HG03342 (cell line): ENCODE measurements at regions not wholly inside any gene's neighbourhood (a gene's known extent, or its start where the extent isn't known, plus 50 kb on each side); places are given as distances from the start of the nearest gene placed in this dataset.

Experiments used
- ATAC-seq: cut with Tn5 transposase; IDR thresholded peaks from one replicate; pipeline ENCODE4 v1.9.1; 2021; ENCODE audit warnings: mild to moderate bottlenecking, moderate library complexity; ENCODE audit not compliant: unreplicated experiment

DNA sequence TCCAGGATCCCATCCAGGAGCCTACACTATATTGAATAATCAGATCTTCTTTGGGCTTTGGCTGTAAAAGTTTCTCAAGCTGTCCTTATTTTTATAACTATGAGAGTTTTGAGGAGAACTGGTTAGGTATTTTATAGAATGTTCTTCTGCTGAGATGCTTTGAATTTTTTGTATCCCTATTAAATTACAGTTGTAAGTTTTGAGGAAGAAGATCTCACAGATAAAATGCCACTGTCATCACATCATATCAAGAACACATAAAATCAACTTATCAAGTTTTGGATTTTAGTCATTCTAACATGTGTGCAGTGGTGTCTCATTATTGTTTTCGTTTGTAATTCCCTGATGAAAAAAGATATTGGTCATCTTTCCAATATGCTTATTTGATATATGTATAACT lies 260.2 kb upstream of the COL3A1 start:
- ATAC-seq, result no peak

DNA sequence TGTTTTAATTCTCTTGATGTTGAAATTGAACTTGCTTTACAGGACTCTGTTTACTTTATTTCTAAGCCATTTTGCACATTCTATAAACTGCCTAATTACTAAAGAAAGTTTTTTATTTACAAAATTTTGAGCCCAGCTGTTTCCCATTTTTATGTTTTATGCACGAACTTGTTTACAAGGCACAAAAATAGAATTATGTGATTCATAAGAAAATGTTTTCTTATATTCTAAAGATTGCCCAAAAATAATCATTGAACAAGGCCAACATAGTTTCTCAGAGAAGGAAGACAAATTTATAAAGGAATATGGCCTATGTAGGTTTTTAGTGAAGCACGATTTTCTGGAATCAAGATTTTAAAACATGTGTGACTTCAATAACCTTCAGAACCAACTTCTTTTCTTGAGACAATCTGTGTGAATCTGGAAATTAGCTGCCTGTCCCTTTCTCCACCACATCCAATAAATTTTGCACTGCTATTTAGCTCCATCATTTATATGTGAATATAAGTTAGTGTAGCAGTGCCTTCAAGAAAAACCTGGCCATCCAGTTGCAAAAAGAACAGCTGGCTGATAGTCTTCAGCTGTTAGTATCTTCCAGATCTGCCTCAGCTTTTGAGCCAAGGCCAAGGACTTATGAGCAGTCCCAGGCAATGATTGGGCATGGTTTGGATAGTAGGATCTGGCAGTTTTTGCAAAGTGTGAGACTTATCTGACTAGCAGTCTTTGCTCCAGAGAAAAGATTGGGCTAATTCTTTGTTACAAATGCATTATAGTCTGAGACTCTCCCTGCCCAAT lies 253.2 kb upstream of the COL3A1 start:
- no peak for ATAC-seq

DNA sequence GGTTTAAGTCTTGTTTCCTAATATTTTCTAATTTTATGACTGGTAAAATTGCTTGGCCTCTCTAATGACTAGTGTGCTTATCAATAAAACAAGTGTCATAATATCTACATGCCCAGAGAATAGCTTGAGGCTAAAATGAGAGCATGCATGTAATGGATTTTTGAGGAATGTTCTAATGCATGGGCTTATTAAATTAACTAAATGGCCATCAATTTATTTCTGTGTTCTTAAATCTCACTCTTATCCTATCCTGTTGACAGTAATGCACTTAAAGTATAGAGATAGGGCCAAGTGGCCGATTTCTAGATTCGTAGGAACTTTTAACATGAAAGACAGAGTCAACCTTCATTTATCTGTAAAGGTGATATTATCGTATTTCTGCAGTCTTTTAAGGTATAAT lies 252.4 kb upstream of the COL3A1 start:
- no peak for ATAC-seq

DNA sequence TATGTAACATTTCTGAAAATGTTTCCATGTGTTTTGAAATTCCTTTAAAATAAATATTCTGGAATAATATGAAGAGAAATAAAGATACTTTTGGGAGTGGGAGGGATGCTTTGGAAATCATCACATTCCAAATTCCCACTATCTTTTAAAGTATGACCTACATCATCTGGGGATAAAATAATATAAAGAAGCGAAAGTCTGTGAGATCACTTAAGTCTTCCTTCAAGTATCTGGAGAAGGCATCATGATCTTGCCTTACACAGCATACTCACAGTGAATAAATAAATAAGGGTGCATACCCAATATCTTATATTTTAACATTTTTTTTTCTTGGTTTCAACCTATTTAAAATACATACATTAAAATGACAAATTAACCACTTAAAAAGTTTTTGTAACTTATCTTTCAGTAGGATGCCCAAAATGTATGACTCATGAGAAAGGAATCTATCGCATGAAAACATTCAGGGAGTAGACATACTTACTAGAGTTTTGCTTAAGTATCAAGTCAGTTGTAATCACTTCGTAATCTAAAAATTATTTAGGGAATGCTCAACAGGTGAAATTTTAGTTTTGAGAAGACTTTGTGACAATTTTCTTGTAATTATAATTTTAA lies 248.3 kb upstream of the COL3A1 start:
- ATAC-seq, result no peak

DNA sequence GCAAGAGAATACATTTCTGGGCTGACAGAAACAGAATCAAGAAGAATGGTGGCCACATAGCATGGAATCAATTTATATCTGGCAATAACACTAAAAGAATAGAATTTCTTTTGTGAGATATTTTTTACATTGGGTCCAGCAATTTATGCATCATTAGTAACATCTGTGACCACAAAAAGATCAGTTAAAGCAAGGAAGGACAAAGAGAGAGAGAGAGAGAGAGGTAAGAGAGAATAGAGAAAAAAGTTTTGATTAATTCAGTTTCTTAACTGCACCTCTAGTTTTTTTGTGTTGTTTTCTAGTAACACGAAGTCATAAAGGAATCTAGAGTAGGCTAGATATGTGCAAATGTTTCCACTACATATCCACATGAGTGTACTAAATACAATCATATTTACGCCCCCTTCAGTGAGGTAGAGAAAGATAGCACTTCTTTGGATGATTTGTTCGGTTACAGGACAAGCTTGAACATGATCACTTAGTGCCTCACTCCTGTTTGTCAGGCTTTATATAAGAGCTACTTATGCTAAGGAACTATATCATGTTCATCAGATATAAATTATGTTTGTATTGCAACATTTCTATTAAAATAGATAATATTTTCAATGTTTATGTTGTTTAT lies 247.4 kb upstream of the COL3A1 start:
- no peak for ATAC-seq

DNA sequence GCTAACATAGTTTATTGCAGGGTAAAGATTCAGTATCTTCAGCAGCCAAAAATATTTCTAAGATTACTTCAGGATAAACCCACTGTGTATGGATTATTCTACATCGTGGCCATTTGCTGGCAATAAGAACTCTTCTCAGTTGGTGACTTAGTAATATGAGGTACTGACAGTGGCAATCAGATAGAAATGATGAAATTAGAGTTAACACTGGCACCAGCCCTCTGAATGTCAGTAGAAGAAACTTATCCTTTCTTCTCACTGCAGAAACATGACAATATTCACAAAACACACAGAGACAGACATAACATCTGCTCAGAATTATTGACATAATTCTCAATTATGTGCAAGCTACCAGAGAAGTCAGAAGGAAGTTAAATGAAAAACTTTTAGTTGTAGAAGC lies 246.3 kb upstream of the COL3A1 start:
- ATAC-seq, result no peak

DNA sequence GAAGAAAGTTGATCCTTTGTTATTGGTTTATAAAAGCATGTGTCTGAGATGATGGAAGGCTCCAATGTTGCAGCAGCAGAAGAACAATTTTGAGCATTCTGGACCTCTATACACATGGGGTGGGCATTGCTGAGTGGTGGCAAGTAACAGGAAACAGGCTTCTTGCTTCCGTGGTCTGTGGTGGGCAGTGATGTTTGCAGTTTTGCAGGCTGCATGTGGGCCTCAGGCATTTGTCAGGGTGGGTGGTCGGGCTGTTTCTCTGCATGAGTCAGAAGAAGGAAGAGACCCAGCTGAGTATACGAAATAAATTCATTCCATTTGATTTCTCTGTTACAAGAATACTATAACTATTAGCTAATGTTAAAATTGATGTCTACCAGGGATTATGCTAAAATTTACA lies 239.5 kb upstream of the COL3A1 start:
- no peak for ATAC-seq

DNA sequence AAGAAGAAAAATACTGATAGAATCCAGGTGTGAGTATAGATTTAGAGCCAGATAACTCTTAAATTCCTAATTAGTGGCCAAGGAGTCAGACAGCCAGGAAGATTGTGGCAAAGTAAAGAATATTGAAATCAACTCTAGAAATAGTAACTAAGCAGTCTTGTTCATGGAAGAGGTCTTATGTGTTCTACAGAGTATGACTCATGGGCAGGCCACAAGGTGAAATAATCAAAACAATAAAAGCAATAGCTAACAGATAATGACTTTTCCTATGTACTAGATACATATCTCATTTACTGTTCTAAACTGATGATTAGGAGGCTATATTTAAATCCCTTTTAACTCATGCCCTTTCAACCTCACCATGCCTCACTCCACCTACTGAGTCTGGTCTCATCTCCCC lies 227.4 kb upstream of the COL3A1 start:
- no peak for ATAC-seq

DNA sequence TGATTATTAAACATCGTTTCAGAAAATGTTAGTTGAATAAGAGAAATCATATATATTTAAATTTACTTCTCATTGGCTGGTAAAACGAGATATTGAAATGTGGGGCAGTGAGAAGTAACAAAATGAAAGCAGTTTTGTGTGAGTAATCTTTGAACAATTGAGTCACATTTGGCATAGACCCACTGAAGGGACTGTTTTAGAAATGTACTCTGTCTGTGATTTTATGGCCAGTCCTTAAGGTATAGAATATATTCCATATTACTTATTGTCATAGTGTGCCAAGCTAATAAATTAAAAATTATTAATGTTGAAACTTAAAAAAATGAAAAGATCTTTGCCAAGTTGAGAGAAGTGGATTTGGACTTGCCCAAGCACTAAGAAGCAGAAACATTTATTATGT lies 222.4 kb upstream of the COL3A1 start:
- ATAC-seq, result no peak

DNA sequence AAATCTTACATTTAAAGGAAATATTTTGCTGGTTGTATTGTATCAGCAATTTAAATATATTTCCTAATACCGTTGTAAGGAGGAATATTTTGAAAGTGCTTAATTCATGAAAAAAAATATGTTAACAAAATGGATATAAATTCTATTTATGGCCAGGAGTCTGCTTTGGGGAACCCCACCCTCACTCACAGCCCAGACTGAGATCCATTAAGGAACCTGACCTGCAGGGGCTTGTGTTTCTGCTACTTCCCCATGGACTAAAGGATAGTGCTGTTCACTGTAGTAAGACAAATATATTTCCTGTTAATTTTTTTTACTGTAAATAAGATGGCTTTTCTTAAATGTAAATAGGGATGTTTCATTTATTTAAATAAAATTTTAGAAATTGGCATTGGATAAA lies 221.9 kb upstream of the COL3A1 start:
- ATAC-seq, result no peak

DNA sequence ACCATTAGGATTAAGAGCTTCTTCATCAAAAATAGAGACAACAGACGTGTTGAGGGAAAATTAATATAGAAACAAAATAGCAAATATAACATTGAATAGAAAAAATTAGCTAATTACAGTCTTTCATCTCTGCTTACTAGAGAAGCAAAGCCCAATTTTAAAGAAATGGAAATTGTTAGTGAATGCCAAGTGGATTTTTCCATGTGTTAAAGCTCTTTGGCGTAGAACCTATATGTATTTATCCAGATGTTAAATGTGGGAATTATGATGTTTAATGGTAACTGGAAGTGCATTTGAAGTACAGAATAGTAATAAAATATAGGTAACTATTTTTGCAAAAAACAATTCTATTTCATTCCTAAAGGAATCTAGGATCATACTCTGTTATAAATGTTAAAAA lies 212.0 kb upstream of the COL3A1 start:
- no peak for ATAC-seq

DNA sequence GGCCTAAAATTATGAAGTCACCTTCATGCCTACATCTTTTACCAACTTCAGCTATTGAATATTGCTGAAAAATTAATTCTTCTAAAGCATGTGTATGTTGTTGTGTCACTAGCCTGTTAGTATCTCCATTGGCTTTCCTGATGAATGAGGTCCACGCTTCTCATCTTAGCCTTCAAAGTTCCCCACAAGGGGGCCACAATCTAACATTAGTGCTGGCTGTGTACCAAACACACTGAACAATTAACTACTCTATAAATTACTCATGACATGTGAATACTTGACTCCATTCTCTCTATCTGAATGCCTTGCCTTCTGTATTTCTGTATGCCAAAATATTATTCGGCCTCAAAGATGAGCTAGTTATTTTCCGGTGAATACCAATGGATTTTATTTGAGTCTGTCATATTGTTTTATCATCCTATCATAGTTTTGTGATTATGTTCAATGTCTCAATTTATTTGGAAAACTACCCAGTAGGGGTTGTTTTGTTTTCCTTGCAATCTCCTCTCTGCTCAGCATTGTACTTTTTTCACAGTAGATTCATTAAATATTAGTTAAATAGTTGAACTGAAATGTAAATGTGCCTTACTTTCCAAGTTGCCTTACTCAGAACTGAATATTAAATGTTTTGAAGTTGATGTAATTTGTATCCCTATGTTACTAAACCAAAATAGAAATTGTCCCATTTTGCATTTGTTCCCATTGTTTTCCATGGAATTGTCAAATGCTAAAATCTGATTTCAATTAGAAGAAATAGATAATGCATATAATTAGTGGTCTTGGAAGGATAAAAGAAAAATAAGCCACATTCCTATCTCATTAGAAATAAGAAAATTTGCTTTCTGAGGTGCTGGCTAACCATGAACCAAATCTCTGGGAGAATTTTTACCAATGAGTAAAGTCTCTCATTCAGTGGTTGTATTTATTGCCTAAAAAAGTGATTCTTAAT lies 208.4 kb upstream of the COL3A1 start:
- ATAC-seq, result peak; percentile 62

DNA sequence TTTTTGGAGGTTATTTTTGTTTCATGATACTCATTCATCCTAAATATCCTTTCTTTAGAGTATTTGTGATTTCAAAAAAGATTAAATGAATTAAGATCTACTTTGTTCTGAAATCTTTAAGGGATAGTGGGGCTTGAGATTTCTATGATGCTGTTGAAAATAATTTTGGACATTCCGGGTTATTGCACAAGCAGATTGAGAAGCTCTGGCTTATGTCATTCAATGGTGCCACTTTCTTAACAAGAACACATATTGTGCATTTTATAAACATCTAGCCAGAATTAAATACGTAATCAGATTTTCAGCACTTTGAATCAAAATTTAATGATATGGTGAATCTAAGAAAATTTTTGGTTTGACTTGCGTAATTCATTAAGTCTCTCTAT lies 207.7 kb upstream of the COL3A1 start:
- ATAC-seq, result no peak

DNA sequence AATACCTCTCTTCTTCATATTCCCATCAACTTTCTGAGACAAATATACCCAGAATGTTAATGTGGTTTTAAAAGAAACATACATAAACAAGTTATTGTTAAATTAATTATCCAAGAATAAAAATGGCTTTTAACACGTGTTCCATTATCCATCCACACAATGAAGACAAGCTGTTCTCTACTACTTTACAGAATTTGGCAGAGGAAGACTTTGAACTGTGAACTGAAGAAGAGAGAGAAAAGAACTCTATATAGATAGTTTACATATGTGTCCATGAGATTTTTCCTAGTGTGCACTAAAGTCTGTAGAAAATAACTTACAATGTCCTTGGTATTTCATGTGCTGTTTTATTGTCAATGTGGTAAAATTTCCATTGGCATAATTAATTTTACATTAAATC lies 207.0 kb upstream of the COL3A1 start:
- no peak for ATAC-seq

DNA sequence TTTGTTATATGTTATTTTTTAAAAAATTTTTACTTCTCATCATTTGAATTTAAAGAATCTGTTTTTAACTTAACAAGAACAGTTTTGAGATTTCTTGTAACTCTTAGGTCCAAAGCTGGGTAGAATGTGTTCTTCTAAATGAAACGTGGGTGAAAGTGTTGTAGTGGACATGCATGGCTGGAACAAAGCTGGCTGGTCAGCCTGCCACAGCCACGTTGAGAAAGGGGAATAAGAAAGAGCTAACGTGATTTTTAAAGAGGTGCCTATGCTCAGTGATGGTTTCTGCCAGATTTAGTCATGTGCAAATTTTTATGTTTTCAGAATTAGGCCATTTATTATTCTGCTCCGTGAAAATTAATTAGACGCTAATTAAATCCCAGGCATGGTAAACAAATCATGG lies 203.9 kb upstream of the COL3A1 start:
- no peak for ATAC-seq

DNA sequence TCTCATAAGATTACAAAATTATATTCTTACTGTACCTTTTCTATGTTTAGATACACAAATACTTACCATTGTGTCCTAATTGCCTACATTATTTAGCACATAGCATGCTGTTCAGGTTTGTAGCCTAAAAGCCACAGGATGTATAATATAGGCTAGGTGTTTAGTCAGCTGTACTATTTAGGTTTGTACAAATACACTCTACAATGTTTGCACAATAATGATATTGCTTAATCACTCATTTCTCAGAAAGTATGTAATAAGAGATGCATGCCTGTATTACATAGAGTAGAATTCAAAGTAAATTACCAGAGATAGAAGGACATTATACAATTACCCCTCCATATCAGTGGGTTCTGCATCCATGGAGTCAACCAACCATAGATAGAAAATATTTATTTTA lies 201.1 kb upstream of the COL3A1 start:
- ATAC-seq, result no peak

DNA sequence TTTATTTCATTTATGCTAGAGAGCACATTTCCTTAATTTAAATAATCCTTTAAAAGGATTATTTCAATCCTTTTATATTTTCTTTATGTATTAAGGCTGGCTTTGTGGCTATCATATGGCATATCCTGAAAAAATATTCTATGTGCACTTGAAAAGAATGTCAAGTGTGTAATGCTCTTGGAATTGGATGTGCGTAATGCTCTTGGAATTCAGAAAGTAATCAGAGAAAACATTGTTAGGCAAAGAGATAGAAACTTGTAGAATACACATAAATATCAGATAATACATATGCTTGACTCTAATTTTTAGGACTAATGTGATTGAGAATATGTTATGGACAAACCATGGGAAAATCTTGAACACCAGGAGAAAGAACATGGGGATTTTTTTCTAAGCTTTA lies 197.5 kb upstream of the COL3A1 start:
- no peak for ATAC-seq

DNA sequence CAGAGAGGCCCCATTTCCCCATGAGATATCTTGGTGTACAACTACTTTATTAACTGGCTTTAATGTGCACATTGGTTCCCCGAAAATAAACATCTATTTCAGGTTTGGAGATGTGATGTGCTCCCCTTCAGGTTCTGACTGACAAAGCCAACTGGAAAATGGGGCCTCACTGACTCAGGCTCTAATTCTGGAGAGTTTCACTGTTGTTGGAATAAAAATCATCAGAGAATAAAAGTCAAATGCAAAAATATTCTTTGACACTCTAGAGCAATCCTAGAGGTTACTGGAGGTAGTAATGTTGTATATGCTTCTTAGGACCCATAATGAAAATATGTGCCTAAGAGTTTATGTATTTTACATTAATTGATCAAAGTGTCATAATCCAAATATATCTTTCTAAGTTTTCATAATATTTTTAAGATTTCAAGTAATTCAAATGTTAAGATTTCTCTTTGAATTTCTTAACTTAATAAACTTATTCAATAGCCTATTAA lies 189.9 kb upstream of the COL3A1 start:
- no peak for ATAC-seq

DNA sequence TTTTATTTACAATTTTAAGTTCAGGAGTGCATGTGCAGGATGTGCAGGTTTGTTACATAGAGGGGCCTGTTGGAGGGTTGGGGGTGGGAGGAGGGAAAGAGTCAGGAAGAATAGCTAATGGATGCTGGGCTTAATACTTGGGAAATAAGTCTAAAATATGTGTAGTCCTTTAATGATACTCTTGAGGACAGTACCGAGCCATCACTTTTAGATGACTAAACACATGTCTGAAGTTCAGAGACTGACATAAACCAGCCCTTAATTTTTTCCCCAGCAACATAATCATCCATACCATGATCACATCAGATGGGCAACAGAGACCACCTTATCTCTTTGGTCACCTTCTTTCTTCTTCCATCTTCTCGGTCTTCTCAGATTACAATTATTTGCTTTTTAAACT lies 189.1 kb upstream of the COL3A1 start:
- ATAC-seq, result no peak

DNA sequence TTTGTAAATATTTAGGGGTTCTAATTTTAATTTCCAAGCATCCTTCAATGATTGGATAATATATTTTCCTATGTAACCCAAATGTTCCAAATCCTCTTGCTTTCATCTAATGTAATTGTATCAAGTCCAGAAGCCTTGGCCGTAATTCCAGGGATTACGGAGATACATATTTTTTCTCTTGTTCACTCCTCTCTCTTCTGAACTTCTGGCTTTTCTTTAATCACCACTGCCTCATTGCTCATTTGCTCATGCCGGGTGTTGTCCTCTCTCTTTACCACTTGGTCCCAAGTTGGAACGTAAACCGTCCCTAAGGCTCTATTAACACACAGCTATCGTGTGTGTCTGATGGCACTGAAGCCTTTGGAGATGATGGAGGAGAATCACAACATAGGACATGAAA lies 188.7 kb upstream of the COL3A1 start:
- ATAC-seq, result no peak

DNA sequence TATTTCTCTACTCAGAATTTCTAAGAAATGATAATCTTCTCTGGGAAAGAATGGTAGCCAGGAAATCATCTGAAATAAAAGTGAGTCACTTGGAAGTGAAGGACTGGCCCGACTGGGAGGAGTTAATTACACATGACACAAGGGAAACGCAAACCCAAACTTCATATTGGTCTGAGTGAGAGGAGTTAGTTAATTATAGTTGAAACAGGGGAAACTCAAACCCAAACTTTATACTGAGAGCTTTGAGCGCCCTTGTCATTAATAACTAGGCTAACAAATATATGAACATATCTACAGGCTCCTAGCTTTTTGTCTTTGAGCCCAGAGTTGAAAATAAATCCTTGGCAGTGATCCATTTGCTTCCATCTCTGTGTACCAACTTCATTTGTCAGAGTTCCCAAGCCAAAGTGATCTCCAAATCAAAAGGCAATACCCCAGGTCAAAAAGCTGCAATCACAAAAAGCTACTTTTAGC lies 187.8 kb upstream of the COL3A1 start:
- no peak for ATAC-seq
